GM21381 (cell line): ENCODE measurements at regions not wholly inside any gene's neighbourhood (a gene's known extent, or its start where the extent isn't known, plus 50 kb on each side); places are given as distances from the start of the nearest gene placed in this dataset.
"Not testable (repeated sequence)": the region's sequence is repeated elsewhere in the genome, so short reads cannot be mapped to it uniquely, and the experiment has no call there.

Experiments used
- ATAC-seq: cut with Tn5 transposase; IDR thresholded peaks from one replicate; pipeline ENCODE4 v1.9.1; 2021; ENCODE audit warnings: mild to moderate bottlenecking, moderate library complexity; ENCODE audit not compliant: unreplicated experiment

DNA sequence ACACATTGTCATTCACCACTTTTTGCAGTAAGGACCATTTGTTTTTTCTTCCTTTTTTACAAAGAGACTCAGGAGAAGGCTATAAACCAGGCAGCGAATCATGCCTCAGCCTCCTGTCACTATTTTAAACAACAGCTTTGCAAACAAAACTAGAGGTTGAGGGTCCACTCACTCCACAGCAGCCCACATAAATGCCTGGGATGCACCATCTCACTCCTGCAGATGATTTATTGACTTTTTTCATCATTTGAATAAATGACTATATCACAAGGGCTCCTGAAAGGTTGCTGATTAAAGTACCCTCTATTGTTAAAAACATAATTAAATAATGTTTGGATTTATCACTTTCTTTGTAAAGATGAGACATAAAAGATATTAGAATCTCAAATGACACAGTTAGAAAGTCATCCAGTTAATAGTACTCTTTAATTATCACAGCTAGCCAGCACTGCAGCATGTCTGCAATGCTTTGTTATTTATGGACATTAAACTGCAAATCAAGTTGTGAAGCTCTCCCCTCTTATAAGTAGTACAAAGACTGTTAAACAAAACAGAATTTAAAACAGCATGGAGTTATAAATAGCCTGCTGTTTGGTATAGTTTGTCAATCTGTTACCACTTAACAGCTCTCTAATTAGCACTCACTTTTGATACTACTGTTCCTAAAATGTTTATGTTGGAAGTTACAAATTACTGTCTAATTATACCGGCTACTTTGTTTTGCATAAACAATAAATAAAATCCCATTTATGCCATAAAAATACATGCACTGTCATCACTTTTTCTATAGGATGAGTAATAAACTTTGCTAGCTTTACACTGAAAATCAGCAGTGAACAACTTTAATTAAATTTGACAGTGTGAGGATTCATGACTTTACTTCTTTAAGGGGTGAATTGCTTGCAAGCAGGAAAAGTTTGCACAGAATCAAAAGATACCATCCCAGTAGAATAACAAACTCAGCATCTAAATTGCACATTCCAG, 853.2 kb downstream of the UQCRFS1 start:
- ATAC-seq: no peak

DNA sequence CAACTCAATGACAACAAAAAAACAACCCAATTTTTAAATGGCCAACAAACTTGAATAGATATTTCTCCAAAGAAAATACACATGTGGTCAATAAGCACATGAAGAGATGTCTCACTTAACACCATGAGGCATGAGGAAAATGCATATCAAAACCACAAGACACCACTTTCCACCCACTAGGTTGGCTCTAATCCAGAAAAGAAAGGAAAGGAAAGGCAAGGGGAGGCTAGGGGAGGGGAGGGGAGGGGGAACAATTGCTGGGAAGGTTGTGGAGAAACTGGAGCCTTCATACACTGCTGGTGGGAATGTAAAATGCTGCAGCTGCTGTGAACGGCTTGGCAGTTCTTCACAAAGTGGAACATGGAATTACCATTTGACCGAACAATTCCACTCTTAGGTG, 854.3 kb downstream of the UQCRFS1 start:
- ATAC-seq: no peak

DNA sequence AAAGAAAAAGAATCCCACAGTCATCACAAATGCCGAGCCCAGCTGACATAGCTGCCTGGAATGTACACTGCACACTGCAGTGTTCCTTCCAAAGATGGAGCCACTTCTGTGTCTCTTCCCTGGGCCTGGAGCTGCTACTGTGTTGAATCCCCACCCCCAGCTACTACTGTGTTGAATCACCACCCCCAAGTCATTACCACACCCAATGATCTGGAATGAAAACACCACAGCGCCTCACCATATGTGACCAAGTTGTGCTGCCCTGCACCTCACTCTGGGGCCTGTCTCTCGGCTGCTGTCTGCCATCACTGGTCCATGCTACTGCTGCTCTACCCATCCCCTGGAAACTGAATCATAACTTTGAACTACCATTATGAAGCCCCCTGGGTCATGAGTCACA, 861.2 kb downstream of the UQCRFS1 start:
- no peak for ATAC-seq

DNA sequence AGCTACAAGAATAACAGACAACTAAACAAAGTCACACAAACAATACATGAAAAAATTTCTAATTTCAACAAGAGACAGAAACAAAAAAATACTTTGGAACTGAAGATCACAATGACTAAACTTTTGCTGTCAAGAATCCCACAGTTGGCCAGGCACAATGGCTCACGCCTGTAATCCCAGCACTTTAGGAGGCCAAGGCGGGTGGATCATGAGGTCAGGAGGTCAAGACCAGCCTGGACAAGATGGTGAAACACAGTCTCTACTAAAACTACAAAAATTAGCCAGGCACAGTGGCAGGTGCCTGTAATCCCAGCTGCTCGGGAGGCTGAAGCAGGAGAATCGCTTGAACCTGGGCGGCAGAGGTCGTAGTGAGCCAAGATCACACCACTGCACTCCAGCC, 861.6 kb downstream of the UQCRFS1 start:
- not testable (repeated sequence) for ATAC-seq

DNA sequence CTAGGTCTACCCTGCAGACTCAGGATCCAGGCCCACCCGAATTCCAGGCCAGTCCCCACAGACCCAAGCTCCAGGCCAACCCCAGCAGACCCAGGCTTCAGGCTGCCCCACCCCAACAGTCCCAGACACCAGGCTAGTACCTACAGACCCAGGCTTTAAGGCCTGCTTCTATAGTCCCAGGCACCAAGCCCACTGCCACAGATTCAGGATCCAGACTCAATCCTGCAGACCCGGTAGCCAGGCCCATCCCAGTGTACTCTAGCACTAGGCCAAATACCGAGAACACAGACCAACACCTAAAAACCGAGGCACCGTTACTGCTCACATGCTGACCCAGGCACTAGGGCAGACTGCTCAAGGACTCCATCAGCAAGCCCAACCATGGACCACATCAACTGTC, 862.3 kb downstream of the UQCRFS1 start:
- no peak for ATAC-seq

DNA sequence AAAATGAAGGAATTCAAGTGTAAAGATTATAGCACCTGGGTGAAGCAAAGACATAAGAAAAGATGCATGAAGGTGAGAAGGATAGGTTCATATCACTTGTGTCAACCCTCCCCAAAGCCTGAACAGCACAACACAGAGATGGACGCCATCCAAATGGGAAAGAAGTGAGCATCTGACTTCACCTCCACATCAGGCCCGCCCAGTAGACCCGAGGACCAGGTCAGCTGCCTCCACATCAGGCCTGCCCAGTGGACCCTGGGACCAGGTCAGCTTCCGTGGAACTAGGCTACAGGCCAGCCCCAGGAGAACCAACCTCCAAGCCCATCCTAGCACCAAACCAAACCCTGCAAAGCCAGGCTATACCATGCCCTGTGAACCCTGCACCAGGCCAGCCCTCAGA, 862.9 kb downstream of the UQCRFS1 start:
- no peak for ATAC-seq

DNA sequence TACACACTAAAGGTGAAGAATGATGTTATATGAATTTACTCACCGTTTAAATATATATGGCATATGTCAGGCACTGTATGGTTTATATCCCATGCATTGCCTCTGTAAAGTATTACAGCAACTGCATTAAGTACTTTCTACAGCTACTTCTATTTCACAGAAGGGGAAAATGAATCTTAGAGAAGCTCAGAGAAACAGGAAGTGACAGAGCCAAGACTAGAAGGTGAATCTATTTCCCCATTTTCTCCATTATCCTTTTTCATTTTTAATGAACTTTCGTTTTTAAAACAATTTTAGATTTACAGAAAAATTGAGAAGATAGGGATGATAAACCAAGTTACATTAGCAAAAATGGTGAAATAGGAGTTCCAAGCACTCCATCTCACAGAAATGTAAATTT, 863.3 kb downstream of the UQCRFS1 start:
- no peak for ATAC-seq

DNA sequence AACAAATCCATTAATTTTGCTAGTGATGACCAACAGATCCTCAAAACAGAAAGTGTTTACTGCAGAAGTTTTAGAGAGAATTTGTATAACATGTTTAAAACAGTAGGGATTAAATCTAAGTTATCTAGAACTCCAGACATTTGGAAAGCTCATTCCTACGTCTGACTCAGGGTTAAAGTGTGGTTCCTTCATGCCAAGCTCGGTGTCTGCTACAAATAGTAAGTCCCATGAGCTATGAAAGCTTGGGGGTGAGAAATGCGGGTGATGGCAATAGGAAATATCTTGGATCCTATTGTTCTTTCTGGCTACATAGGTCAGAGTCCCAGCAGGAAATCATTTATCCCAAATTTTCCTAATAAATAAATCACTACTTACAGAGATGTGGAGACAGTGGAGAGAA, 867.1 kb downstream of the UQCRFS1 start:
- no peak for ATAC-seq

DNA sequence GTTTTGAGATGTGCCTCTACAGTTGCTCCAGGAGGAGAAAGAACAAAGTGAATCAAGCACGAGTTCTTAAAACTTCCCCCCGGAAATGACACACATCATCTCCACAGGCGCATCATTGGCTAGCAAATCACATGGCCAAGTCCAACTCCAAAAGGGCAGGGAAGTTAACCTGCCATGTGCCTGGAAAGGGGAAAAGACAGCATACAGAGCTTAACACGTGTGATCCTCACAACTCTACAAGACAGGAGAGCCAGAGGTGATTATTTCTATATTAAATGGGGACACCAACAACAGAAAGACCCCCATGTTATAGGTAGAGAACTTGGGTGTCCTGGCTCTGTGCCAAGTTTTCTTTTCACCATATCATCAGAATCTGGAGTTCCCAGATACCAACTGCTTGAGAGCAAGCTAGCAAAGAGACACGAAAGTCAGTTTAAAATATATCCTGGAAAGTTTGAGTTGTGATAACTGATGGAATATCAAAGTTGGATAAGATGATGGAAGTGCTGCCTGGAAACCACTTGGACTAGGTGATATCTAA, 871.1 kb downstream of the UQCRFS1 start:
- no peak for ATAC-seq

DNA sequence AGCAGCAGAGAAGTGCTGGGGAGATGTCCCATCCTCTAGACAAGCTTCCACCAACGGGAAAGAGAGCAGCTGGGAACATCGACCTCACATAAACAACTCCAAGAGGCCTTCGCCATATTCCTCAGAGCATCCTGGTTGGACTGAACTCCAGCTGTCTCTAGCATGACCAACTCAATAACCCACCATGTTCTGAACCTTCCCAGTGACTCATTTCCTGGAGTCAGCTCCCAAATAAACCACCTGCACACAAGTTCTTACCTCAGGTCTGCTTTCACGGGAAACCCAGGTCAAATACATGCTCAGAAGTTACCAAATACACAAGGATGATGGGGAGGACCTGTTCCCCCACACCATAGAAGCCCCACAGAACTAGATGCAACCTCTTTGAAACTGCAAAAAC, 878.5 kb downstream of the UQCRFS1 start:
- ATAC-seq: no peak

DNA sequence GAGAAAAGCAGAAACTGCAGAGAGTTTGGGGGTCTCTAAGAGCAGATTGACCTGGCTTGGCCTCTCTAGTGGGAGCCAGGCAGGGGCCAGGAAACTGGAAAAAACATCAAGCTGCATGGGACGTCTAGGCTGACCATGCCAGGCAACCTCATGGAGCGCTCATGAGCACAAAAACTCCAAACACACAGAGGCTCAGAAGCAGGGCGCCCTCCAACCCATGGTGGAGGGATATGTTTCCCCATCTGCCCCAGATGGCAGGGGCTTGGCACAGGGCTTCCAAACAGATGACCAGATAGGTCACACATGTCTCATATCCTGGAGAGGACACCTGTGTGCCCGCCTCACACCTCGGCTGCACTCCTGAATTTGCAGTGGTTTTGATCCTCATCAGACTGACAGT, 879.0 kb downstream of the UQCRFS1 start:
- ATAC-seq: no peak

DNA sequence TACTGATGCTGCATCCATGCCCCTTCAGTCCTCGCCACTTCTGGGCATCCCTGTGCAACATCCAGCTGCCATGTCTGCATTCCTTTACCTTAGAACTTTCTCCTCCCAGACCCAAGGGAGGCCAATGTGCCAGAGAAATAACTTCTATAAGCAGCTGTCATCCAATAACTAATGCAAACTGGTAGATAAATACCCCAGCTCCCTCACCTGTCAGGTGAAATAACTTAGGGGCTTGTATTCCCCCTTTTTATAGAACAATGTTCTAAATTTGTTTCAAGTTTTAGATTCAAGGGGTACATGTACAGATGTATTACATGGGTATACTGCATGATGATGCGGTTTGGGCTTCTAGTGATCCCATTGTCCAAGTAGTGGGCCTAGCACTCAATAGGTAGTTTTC, 880.1 kb downstream of the UQCRFS1 start:
- no peak for ATAC-seq

DNA sequence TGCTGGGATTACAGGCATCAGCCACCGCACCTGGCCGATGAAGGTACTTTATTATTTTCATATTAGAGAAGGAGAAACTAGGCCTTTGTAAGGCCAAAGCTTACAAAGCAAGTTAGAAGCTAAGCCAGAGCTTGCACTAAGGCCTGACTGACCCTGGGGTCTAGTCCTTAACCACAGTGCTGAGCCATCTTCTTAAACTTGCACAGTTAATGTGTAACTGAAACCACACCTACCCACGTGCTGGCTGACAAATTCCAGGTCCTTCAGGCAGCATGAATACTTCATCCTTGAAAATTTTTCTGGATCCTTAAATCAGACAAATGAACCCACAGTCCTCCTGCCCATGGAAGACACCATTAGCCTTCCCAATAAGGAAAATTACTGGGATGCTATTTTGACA, 880.6 kb downstream of the UQCRFS1 start:
- ATAC-seq: no peak

DNA sequence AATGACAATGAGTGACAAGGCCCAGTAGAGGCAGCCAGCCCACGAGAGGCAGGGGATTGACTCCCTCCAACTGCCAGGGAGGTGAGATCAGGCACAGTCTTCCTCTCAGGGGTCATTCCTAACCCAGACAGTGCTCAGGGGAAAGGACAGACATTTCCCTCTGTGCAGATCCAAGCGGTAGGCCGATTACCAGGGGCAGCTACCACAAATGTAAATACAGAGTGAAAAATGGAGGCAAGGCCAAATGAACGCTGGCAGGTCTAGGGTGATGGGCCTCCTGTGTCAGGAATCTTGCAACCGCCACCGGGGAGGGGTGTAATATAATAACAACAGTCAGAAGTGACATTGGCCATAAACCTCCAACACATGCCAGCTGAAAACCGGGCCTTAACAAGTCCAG, 881.4 kb downstream of the UQCRFS1 start:
- no peak for ATAC-seq

DNA sequence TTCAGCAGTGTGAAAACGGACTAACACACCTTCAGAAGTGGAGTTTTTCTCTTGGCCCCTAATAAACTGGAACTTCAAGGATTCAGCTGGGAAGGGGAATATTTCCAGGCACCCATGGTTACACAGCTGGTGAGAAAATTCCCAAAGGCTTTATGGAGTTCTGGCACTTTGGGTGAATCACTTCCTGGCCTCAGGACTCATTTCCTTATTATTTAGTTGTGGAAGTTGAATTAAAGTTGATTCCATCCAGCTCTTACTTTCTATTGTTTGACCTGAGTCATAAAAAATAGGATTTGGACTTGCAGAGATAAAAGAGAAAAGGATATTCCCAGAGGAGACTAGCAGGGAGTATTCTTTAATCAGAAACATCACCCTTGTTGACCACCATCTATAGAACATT, 882.1 kb downstream of the UQCRFS1 start:
- ATAC-seq: no peak

DNA sequence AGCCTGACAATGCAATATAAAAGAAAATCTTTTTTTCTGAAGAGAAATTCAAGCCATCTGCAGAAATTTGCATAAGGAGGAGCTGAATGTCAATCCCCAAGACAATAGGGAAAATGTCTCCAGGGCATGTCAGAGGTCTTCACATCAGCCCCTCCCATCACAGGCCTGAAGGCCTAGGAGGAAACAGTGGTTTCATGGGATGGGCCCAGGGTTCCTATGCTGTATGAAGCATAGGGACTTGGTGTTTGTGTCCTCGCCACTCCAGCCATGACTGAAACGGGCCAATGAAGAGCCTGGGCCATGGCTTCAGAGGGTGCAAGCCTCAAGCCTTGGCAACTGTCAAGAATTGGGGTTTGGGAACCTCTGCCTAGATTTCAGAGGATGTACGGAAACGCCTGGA, 883.5 kb downstream of the UQCRFS1 start:
- no peak for ATAC-seq

DNA sequence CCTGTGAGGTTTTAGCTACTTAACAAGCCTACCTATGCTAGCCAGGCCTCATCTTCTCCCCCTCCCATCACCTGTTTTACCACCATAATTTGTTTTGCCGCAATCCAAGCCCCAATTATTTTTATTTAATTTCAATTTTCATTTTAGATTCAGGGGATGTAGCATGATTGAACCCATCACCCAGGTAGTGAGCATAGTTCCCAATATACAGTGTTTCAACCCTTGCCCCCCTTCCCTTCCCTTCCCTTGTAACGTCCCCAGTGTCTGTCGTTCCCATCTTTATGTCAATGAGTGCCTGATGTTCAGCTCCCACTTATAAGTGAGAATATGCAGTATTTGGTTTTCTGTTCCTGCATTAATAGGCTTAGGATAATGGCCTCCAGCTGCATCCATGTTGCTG, 885.0 kb downstream of the UQCRFS1 start:
- no peak for ATAC-seq

DNA sequence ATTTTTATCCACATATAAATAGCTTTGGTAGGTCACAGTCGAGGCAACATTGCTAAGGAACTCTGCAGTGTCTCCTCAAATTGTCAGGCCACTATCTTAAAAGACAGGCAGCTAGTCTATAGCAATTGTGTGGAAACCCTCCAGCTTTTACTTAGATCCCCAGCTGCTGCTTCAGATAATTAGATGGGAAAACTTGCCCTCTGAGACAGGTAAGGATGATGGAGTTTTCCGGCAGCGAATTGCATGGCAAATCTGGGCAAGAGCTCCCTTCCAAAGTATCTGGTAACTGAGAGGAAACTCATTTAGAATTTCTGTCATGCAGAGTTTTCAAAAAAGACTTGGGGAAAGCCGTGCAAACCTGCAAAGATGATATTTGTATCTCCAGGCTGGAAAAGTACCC, 886.2 kb downstream of the UQCRFS1 start:
- no peak for ATAC-seq

DNA sequence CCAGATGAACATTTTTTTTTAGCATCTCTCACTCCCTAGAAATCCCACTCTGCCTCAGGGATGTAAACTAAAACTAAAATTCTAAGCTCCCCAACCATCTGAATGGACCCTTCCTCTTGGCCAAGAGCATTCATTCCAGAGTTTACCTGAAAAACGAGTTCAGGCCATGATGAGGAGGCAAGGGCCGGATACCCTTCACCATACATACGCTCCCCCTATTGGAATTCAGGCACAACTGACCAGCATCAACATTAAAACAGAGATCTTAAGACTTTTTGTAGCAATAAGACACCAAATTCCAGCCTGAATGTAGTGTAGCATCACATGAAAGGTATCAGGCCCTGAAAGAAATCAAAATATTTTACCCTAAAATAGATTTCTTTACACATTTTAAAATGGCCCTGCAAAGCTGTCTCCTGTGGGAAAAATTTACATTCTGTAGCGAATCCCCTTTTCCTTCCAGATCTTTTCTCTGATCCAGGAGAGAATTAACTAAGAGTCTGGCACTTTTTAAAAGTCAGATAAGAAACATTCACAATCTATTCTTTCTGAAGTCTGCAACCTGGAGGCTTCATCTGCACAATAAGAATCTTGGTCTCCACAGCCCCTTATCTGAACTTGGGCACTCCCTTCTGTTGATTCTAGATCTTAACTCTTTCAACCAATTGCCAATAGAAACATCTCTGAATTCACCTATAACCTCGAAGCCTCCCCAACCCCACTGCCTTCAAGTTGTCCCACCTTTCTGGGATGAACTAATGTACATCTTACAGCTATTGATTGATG, 888.5 kb downstream of the UQCRFS1 start:
- ATAC-seq: no peak

DNA sequence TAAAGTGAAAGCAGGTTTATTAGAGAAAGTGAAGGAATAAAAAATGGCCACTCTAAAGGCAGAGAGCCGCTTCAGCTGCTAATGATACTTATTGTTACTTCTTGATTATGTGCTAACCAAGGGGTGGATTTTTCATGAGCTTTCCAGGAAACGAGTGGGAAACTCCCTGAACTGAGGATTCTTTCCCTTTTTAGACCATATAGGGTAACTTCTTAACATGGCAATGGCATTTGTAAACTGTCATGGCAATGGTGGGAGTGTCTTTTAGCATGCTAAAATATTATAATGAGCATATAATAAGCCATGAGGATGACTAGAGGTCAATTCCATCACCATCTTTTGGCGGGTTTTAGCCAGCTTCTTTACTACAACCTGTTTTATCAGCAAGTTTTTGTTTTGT, 890.0 kb downstream of the UQCRFS1 start:
- ATAC-seq: no peak

DNA sequence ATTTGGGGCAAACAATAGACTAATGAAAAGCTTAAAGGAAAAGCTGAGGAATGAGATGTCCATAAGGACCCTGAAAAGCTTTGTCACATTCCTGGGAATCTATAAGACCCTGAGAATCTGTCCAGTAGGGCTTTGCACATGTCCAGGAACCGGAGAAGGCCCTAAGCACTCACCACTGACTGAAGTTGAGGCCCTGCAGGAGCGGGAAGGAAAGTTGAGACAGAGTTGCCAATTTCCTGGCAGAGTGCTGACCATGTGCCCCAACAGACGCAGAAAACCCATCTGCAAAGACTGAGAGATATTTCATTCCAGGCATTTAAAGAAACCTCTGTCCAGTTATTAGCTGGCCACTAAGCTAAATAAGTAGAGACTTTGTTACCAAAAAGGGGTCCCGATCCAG, 890.5 kb downstream of the UQCRFS1 start:
- ATAC-seq: no peak

DNA sequence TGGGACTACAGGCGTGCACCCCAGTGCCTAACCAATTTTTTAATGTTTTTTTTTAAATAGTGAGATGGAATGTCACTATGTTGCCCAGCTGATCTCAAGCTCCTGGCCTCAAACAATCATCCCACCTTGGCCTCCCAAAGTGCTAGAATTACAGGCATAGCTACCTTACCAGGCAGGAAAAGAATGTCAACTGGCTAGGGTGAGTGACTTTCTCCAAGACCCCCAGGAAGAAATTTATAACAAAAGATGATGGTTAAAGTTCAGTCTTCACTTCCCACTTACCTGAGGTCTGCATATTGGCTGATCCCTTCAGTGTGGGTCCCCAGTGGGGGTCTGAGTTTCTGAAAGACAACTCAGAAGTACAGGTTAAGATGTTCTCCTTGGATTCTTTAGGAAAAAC, 893.0 kb downstream of the UQCRFS1 start:
- ATAC-seq: no peak
